ENCODE measurements at regions not wholly inside any gene's neighbourhood (a gene's known extent, or its start where the extent isn't known, plus 50 kb on each side); places are given as distances from the start of the nearest gene placed in this dataset.
"Not testable (repeated sequence)": the region's sequence is repeated elsewhere in the genome, so short reads cannot be mapped to it uniquely, and the experiment has no call there.

DNA sequence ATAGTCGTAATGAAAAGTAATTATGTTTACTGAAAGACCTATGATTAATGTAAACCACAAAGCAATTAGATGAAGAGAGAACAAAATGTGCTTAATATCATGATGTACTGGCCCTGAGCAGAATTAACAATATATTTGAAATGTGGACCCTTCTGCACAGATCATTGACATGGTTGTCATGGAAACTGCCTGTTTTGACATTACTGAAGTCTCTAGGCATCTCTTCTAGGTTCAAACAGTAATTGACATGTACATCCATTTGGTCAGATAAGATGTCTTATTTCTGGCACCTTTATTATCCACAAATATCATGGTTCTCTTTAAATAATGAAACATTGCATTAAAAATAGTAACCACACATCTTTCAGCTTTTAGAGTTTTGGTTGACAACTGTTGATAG lies 251.7 kb upstream of the GNPDA2 start:
- DNase-seq (ENCODE audit: low spot score in 2 of 2): no peak
- Histone ChIP-seq H3K27me3 (ENCODE audit: low read depth) (no peaks in the 10 kb centered on the region), H3K36me3 (replicated peaks) (no peaks in the 10 kb centered on the region), H3K4me1 (no peaks in the 10 kb centered on the region), H3K4me3 (no peak overlapping the region), H3K9me3 (no peaks in the 10 kb centered on the region)
- in situ Hi-C loops (cut with MboI; ENCODE audit: low sequenced_read_pairs): no loop called here

DNA sequence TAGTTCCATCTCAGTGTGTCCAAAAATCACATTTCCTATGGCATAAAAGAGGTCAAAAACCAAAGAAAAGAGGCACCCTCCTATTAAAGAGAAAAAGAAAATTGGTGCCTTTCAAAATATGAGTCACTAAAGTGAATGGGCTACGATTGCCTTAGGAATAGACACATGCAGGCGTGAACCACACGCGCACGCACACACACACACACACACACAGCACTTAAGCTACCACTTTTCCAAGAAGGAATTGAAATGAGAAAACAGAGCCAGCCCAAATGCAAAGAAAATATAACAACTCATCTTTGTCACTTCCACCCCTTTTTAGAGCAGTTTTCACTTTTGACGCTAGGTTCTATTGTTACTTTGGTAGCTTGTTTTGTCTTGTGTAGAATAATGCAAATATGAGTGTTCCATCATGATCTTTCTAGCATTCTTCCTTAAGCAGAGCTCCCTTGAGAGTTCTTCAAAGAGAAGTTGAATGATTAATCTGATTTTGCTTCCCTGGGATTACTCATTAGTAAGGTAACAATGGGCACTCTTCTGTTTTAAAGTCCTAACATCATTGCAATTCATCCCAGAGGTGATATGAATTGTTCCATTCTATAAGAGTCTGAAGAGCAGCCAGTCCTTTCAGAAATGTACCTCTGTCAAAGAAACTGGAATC lies 239.2 kb upstream of the GNPDA2 start:
- H3K27me3 ChIP-seq (ENCODE audit: low read depth): no peaks in the 10 kb centered on the region
- no peaks in the 10 kb centered on the region for H3K4me1 ChIP-seq
- H3K36me3 ChIP-seq (replicated peaks): no peaks in the 10 kb centered on the region
- no peak for DNase-seq (ENCODE audit: low spot score in 2 of 2)
- H3K9me3 ChIP-seq: no peaks in the 10 kb centered on the region
- H3K4me3 ChIP-seq: no peak overlapping the region
- in situ Hi-C loops (cut with MboI; ENCODE audit: low sequenced_read_pairs): no loop called here

DNA sequence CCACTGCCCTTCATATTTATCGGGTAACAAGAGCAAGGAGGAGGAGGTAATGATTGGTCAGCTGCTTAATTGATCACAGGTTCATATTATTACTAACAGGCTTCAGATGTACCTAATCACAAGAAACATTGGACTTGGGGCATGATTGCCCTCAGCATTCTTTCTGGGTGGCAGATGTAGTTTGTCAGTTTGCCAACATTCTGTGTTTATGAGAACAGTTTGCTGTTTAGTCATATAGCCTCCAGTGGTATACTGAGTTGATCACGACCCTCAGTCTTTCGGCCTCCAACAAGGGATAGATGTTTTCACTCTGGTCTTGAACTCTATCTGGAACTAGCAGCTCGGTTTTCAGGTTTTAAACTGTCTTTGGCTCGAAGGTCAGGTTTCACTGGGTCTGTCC lies 237.7 kb upstream of the GNPDA2 start:
- H3K9me3 ChIP-seq; H3K36me3 ChIP-seq (replicated peaks); in situ Hi-C loops (cut with MboI; ENCODE audit: low sequenced_read_pairs); H3K4me3 ChIP-seq; H3K27me3 ChIP-seq (ENCODE audit: low read depth); H3K4me1 ChIP-seq; DNase-seq (ENCODE audit: low spot score in 2 of 2): not testable (repeated sequence)

DNA sequence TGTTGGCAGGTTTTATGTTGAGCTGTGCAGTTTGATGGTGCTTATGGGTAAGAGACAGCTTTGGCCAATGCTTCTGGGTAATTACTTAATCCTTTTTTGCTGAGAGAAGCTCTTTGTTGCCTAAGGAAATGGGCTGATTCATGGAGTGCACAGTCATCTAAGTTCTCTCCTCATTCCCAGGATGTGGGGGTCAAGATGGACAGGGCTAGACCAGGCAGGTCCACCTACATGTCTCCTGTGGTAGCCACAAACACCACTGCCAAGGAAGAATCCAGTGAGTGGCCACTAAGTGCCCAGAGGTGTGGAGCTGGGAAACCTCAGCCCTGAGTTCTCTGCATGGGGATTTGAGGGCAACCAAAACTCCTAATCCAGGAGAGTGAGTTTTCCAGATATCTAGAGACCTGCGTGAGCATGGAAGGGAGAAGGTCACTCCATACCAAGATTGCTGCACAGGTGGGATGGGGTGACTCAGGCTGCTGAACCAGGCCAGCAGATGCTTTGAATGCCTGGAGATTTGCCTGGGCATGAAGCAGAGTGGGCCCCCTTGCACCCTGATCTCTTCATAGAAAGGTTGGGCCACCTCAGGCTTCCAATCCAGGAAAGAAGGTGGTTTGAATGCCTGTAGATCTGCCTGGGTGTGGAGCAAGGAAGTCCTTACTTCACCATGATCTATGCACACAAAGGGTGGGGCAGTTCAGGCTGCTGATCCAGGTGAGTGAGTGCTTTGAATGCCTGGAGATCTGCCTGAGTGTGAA lies 234.8 kb upstream of the GNPDA2 start:
- Histone ChIP-seq H3K4me1 (no peaks in the 10 kb centered on the region), H3K4me3 (no peak overlapping the region), H3K9me3 (no peaks in the 10 kb centered on the region), H3K27me3 (ENCODE audit: low read depth) (no peaks in the 10 kb centered on the region), H3K36me3 (replicated peaks) (no peaks in the 10 kb centered on the region)
- DNase-seq (ENCODE audit: low spot score in 2 of 2): no peak
- in situ Hi-C loops (cut with MboI; ENCODE audit: low sequenced_read_pairs): no loop called here

DNA sequence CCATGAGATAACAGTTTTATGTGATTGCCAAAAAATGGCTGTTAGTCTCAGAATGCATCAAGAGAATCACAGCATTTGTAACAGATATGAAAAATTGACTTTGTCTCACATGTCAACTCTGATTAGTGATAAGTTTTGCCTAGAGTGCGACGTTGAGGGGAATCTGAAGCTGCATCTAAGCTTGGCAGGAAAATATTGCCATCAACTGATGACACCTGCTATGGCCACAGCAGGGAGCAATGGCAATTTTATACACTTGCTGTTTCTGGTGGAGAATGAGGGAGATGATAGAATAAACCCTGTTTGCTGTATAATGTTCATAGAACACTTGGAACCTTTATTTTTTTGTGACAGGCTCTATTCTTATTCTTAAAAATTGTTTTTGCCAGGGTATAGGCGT lies 205.4 kb upstream of the GNPDA2 start:
- DNase-seq (ENCODE audit: low spot score in 2 of 2): no peak
- in situ Hi-C loops (cut with MboI; ENCODE audit: low sequenced_read_pairs): no loop called here
- Histone ChIP-seq H3K27me3 (ENCODE audit: low read depth) (no peaks in the 10 kb centered on the region), H3K4me1 (no peaks in the 10 kb centered on the region), H3K9me3 (no peaks in the 10 kb centered on the region), H3K4me3 (no peak overlapping the region), H3K36me3 (replicated peaks) (no peaks in the 10 kb centered on the region)

DNA sequence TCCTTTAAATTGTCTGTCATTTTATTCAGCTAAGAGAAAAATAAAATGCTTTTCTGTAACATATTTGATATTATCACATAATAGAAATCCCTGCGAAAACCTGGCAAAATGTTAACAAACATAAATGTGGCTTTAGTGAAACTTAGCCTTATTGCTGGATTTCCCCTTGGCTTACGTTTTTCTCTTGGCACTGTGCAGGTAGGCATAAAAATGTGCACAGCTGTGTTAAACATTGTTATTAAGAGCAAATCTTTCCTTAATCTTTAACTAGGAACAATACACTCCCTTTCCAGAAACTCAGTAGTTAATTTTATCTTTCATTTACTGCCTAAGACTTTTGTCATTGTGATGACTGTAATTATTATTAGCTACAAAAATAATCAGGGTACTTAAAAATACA lies 202.4 kb upstream of the GNPDA2 start:
- no peak for DNase-seq (ENCODE audit: low spot score in 2 of 2)
- no peaks in the 10 kb centered on the region for H3K4me1 ChIP-seq
- in situ Hi-C loops (cut with MboI; ENCODE audit: low sequenced_read_pairs): no loop called here

DNA sequence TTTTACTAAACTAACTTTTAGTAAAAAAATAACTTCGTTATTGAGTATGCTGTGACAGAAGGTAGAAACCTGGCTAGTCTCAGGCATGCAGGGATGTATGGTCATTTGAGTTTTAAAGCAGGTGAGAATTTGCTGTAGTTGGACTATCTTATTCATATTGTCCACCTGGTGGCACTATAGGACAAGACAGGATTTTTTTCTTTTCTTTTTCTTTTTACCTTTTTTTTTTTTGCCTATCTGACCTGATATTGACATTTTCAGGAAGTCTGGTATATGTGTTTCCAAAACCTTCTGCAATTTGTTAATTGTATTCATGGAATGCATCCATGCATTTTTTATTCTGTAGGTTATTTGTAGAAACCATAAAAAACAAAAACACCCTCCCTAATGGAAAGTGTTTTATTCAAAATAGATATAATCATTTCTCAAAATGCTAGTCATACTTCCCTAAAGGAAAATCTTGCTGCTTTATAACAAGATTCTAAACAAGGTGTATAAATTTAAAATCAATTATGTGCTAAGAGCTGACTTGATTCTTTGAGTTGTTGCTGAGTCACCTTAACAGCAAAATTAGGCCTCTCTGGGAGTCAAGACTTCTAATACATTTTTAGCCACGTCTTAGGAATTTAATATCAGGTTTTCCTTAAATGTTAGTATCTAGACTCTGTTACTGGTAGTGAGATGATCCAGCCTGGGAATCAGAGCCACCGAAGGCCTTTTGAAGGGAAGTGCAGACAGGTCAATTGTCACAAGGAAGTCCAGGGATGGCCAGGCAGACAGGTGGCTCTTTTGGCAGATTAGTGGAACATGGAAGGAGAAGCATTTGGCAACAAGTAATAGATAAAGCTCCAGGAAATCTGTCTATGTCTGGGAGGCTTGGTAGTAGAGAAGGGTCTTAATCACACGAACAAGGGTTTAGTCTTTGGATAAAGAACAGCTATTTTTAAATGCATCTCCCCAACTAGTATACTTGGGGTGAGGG lies 201.3 kb upstream of the GNPDA2 start:
- Histone ChIP-seq H3K4me3 (no peak overlapping the region), H3K9me3 (no peaks in the 10 kb centered on the region), H3K4me1 (no peaks in the 10 kb centered on the region), H3K36me3 (replicated peaks) (no peaks in the 10 kb centered on the region), H3K27me3 (ENCODE audit: low read depth) (no peaks in the 10 kb centered on the region)
- in situ Hi-C loops (cut with MboI; ENCODE audit: low sequenced_read_pairs): no loop called here
- peak; percentile 7 to 27 for DNase-seq (ENCODE audit: low spot score in 2 of 2)

More for the DNA sequence above, 202.4 kb upstream of the GNPDA2 start:
- Histone ChIP-seq H3K36me3 (replicated peaks) (no peaks in the 10 kb centered on the region), H3K27me3 (ENCODE audit: low read depth) (no peaks in the 10 kb centered on the region), H3K4me3 (no peak overlapping the region), H3K9me3 (no peaks in the 10 kb centered on the region)

DNA sequence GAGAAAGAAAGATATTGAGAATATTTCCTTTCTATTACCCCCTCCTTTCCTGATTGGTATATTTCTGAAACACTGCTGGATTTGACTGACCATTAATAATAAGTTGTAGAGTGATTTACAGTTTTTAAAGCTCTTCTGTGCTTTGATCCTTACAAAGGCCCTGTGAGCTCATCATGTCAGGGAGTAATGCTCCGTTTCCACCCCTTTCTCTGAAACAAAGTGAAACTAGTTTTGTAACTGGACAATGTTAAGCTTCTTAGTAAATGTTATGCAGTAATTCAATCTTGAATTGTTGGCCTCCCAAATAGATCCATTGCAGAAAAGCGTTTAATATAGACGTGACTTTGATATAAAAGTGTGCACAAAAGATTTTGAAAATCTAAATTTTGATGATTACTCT lies 190.1 kb upstream of the GNPDA2 start:
- no peak for DNase-seq (ENCODE audit: low spot score in 2 of 2)
- H3K27me3 ChIP-seq (ENCODE audit: low read depth): no peaks in the 10 kb centered on the region

DNA sequence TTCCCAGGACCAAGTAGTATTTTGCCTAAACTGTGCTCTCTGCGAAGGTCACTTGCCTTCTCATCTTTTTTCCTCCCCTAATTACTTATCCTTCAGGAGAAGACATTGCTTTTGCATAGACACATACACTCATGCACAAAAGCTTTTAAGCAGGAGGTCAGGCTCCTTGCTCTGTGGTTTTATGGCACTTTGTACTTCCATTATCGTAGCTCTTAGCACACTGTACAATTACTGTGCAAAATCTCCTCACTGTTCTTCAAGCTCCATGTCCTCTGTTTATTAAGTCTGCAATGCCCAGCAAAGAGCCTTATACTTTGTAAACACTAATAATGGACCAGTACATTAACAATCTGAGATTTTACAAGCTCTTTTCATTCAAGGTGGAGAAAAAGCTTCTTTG lies 188.4 kb upstream of the GNPDA2 start:
- Histone ChIP-seq H3K4me1 (no peaks in the 10 kb centered on the region), H3K4me3 (no peak overlapping the region), H3K27me3 (ENCODE audit: low read depth) (no peaks in the 10 kb centered on the region), H3K9me3 (no peaks in the 10 kb centered on the region), H3K36me3 (replicated peaks) (no peaks in the 10 kb centered on the region)
- DNase-seq (ENCODE audit: low spot score in 2 of 2): no peak
- in situ Hi-C loops (cut with MboI; ENCODE audit: low sequenced_read_pairs): no loop called here

More for the DNA sequence above, 190.1 kb upstream of the GNPDA2 start:
- no peak overlapping the region for H3K4me3 ChIP-seq
- no peaks in the 10 kb centered on the region for H3K4me1 ChIP-seq
- H3K36me3 ChIP-seq (replicated peaks): no peaks in the 10 kb centered on the region
- in situ Hi-C loops (cut with MboI; ENCODE audit: low sequenced_read_pairs): no loop called here
- no peaks in the 10 kb centered on the region for H3K9me3 ChIP-seq

DNA sequence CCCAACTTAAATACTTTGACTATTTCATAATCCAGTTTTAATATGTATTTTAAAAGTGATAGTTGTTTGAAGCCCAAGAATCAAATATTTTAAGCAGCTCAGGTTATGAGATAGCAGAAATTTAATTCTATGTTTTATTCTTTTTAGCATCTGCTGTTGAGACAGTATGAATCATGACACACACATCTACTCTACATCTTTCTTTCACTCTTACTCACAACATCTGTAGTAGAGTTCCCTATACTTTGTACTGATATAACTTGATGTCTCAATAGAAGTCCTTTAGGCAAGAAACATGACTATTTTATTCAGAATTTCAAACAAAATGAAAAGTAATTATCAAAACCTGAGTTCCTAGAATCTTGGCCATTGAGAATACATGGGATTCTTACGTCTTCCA lies 187.9 kb upstream of the GNPDA2 start:
- in situ Hi-C loops (cut with MboI; ENCODE audit: low sequenced_read_pairs): no loop called here
- no peak for DNase-seq (ENCODE audit: low spot score in 2 of 2)

DNA sequence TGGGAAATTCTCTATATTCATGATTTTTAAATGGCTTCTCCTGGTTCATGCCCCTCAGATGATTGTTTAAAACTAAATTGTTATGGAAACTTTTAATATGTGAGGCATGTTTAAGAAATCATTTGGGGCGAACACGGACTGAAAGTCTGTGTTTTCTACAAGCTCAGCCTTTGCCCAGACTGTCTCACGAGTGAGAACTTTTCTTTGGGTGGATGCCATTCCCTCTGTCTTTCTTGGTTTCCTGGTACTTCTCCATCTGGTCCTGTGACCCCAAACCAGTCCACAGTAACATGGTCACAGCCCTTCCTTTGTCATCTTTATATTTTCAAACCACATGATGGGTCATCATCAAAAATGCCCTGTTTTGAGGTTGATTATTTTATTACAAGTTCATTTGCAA lies 186.6 kb upstream of the GNPDA2 start:
- in situ Hi-C loops (cut with MboI; ENCODE audit: low sequenced_read_pairs): no loop called here

More for the DNA sequence above, 187.9 kb upstream of the GNPDA2 start:
- H3K9me3 ChIP-seq: no peaks in the 10 kb centered on the region
- H3K4me3 ChIP-seq: no peak overlapping the region
- H3K4me1 ChIP-seq: no peaks in the 10 kb centered on the region
- no peaks in the 10 kb centered on the region for H3K27me3 ChIP-seq (ENCODE audit: low read depth)
- H3K36me3 ChIP-seq (replicated peaks): no peaks in the 10 kb centered on the region

DNA sequence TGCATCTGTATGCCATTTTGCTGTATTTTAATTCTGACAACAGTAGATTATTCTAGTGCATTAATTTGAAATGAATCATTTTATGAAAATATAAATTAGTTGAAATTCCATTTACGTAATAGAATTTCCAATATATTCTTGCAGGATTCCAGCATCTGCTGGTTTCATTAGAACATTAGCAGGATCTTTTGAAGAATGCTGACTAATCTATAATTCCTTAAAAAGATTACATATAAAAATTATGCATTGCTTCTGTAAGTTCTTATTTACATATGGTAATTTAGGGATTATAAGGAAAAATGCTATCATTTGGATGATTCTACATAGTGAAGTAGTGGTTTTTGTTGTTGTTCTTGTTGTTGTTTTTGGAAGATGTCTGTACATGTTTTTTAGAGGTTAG lies 182.2 kb upstream of the GNPDA2 start:
- in situ Hi-C loops (cut with MboI; ENCODE audit: low sequenced_read_pairs): no loop called here
- H3K27me3 ChIP-seq (ENCODE audit: low read depth): no peaks in the 10 kb centered on the region
- no peaks in the 10 kb centered on the region for H3K4me1 ChIP-seq
- no peaks in the 10 kb centered on the region for H3K36me3 ChIP-seq (replicated peaks)
- H3K4me3 ChIP-seq: no peak overlapping the region
- H3K9me3 ChIP-seq: no peaks in the 10 kb centered on the region
- DNase-seq (ENCODE audit: low spot score in 2 of 2): no peak

More for the DNA sequence above, 186.6 kb upstream of the GNPDA2 start:
- Histone ChIP-seq H3K4me1 (no peaks in the 10 kb centered on the region), H3K36me3 (replicated peaks) (no peaks in the 10 kb centered on the region), H3K9me3 (no peaks in the 10 kb centered on the region), H3K27me3 (ENCODE audit: low read depth) (no peaks in the 10 kb centered on the region), H3K4me3 (no peak overlapping the region)
- no peak for DNase-seq (ENCODE audit: low spot score in 2 of 2)

DNA sequence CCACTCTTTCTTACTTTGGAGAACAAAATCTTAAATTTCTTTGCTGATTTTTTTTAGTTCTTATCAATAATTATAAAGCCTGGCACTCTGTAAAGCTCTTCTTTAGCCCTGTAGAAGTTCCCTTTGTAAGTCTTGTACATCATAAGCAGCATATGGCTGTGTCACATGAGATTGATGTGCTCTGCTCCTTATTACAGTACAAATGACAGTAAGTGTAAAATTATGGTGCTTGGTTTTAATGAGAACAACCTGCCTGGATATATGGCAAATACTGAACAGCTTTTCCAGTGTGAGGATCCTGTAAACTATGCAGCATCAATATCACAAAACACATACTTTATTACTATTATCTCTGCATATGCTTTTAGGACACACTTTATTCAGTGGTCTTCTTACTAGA lies 145.9 kb upstream of the GNPDA2 start:
- H3K4me3 ChIP-seq: no peak overlapping the region
- no peaks in the 10 kb centered on the region for H3K27me3 ChIP-seq (ENCODE audit: low read depth)
- DNase-seq (ENCODE audit: low spot score in 2 of 2): no peak
- no peaks in the 10 kb centered on the region for H3K9me3 ChIP-seq
- H3K4me1 ChIP-seq: no peaks in the 10 kb centered on the region
- in situ Hi-C loops (cut with MboI; ENCODE audit: low sequenced_read_pairs): no loop called here
- H3K36me3 ChIP-seq (replicated peaks): no peaks in the 10 kb centered on the region

DNA sequence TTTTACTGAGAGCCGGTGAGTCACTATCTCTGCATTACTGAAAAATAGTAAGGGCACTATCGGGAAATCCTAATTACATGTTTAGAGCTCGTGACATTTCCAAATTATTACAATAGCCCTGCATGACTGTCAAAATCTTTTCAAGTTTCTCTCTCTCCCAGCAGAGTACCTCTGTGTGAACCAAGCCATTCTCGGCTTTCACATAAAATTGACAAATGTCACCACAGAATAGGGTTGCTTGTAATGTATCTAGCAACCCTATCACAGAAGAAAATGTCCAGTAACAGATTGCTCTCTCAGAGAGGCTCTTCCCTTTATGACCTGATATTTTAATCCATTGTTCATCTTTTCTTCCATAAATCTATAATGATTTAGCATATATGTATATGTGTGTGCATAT lies 144.8 kb upstream of the GNPDA2 start:
- H3K36me3 ChIP-seq (replicated peaks): no peaks in the 10 kb centered on the region
- in situ Hi-C loops (cut with MboI; ENCODE audit: low sequenced_read_pairs): no loop called here
- no peak overlapping the region for H3K4me3 ChIP-seq
- no peak for DNase-seq (ENCODE audit: low spot score in 2 of 2)
- no peaks in the 10 kb centered on the region for H3K27me3 ChIP-seq (ENCODE audit: low read depth)
- H3K9me3 ChIP-seq: no peaks in the 10 kb centered on the region
- H3K4me1 ChIP-seq: no peaks in the 10 kb centered on the region

Measured in HAP-1 (cell line).